Osteocyte (in vitro differentiated cells): ENCODE measurements at regions not wholly inside any gene's neighbourhood (a gene's known extent, or its start where the extent isn't known, plus 50 kb on each side); places are given as distances from the start of the nearest gene placed in this dataset.

Experiments
- DNase-seq: peaks from one replicate; pipeline ENCODE4 v3.0.0; 2021; ENCODE audit warnings: mixed read lengths; ENCODE audit not compliant: unreplicated experiment; ENCODE audit errors: extremely low spot score
- H3K27ac Mint-ChIP-seq: one replicate; pipeline ENCODE4 v1.8.0; 2021; ENCODE audit warnings: mild to moderate bottlenecking, mixed read lengths; ENCODE audit not compliant: unreplicated experiment
- H3K27me3 Mint-ChIP-seq: one replicate; pipeline ENCODE4 v1.8.0; 2021; ENCODE audit warnings: mixed read lengths; ENCODE audit not compliant: unreplicated experiment
- H3K36me3 Mint-ChIP-seq: one replicate; pipeline ENCODE4 v1.8.0; 2021; ENCODE audit warnings: mixed read lengths; ENCODE audit not compliant: unreplicated experiment
- H3K4me1 Mint-ChIP-seq: one replicate; pipeline ENCODE4 v1.8.0; 2021; ENCODE audit warnings: mixed read lengths; ENCODE audit not compliant: unreplicated experiment
- H3K4me3 Mint-ChIP-seq: one replicate; pipeline ENCODE4 v1.8.0; 2021; ENCODE audit warnings: mild to moderate bottlenecking, moderate library complexity, mixed read lengths; ENCODE audit not compliant: unreplicated experiment
- H3K9me3 Mint-ChIP-seq: one replicate; pipeline ENCODE4 v1.8.0; 2021; ENCODE audit warnings: mixed read lengths; ENCODE audit not compliant: unreplicated experiment
- TF ChIP-seq, protein P1 (sequence below): fragments of 200-600 bp; sonication (generic); IDR thresholded peaks from 2 replicates; pipeline ENCODE4 v1.5.0; 2021; ENCODE audit warnings: antibody characterized with exemption, mild to moderate bottlenecking, moderate library complexity

DNA sequence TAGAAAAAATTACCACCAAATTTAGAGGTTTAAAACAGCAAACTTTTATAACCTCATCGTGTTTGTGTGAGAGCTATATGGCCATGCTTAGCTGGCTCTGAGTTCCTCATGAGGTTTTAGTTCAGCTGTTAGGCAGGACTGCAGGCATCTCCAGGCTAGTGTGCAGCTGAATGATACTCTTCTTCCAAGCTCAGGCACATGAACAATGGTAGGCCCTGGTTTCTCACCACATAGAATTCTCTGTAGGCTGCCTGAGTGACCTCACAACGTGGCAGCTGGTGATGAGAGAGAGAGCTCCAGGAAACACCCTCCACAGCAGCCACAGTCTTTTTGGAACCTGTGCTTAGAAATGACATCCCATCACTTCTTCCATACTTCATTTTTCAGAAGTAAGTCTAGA is 540.6 kb upstream of the MIR17HG start:
- Mint-ChIP-seq H3K4me1 (no peaks in the 10 kb centered on the region), H3K4me3 (no peak overlapping the region), H3K27me3 (no peaks in the 10 kb centered on the region), H3K36me3 (no peaks in the 10 kb centered on the region), H3K27ac (no peak overlapping the region), H3K9me3 (no peaks in the 10 kb centered on the region)
- no peak for DNase-seq
- TF ChIP-seq, protein P1, sequence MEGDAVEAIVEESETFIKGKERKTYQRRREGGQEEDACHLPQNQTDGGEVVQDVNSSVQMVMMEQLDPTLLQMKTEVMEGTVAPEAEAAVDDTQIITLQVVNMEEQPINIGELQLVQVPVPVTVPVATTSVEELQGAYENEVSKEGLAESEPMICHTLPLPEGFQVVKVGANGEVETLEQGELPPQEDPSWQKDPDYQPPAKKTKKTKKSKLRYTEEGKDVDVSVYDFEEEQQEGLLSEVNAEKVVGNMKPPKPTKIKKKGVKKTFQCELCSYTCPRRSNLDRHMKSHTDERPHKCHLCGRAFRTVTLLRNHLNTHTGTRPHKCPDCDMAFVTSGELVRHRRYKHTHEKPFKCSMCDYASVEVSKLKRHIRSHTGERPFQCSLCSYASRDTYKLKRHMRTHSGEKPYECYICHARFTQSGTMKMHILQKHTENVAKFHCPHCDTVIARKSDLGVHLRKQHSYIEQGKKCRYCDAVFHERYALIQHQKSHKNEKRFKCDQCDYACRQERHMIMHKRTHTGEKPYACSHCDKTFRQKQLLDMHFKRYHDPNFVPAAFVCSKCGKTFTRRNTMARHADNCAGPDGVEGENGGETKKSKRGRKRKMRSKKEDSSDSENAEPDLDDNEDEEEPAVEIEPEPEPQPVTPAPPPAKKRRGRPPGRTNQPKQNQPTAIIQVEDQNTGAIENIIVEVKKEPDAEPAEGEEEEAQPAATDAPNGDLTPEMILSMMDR, result no peak

DNA sequence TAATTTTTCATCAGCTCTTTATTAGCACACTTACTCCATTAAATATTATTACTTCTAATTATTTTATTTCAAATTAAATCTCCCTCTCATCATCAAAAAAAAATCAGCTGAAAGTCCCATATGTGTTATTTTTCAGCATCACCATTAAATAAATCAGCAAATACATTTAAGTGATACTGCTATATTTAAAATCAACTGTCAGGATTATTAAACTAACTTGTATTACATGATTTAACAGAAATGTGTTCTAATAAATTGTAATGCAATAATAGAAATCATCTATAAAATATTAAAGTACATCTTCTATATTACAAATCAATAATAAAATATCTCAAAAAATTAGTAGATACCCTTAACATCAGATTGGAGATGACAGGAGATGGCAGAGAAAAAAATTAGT is 538.6 kb upstream of the MIR17HG start:
- no peaks in the 10 kb centered on the region for H3K36me3 Mint-ChIP-seq
- DNase-seq, result no peak
- H3K4me1 Mint-ChIP-seq, result no peaks in the 10 kb centered on the region
- H3K4me3 Mint-ChIP-seq, result no peak overlapping the region
- no peak overlapping the region for H3K27ac Mint-ChIP-seq
- no peaks in the 10 kb centered on the region for H3K9me3 Mint-ChIP-seq
- no peaks in the 10 kb centered on the region for H3K27me3 Mint-ChIP-seq
- TF ChIP-seq, protein P1, result no peak

DNA sequence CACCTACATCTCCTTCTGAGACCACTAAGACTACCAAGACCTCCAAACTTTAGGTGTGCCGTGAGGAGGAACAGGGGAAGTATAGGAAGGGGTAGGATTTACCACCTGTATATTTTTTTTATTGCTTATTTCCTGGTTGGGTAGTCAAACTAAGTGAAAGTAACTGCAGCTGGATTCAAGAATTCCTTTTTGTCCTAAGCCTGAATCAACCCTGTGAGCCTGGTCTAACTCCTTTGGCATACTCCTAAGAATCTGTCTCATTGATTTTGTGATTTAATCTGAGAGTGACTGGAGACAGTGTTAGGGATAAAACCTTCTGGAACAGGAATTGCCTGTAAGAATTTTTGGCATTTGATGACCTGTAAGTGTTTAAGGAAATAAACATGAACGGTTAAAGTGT is 523.5 kb upstream of the MIR17HG start:
- Mint-ChIP-seq H3K9me3 (no peaks in the 10 kb centered on the region), H3K4me1 (no peaks in the 10 kb centered on the region), H3K27ac (no peak overlapping the region), H3K27me3 (no peaks in the 10 kb centered on the region), H3K36me3 (no peaks in the 10 kb centered on the region), H3K4me3 (no peak overlapping the region)
- TF ChIP-seq, protein P1, result no peak
- no peak for DNase-seq

DNA sequence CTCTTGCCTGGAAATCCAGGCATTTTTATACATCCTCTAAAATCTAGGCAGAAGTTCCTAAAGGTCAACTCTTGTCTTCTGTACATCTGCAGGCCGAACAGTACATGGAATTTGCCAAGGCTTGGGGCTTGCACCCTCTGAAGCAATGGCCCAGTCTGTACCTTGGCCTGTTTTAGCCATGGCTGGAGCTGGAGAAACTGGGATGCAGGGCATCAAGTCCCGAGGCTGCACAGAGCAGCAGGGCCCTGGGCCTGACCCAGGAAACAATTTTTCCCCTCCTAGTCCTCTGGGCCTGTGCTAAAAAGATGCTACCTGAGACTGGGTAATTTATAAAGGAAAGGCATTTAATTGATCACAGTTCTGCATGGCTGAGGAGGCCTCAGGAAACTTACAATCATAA is 520.8 kb upstream of the MIR17HG start:
- Mint-ChIP-seq H3K27me3 (no peaks in the 10 kb centered on the region), H3K36me3 (no peaks in the 10 kb centered on the region), H3K27ac (no peak overlapping the region), H3K9me3 (no peaks in the 10 kb centered on the region), H3K4me3 (no peak overlapping the region), H3K4me1 (no peaks in the 10 kb centered on the region)
- TF ChIP-seq, protein P1, result no peak
- no peak for DNase-seq

DNA sequence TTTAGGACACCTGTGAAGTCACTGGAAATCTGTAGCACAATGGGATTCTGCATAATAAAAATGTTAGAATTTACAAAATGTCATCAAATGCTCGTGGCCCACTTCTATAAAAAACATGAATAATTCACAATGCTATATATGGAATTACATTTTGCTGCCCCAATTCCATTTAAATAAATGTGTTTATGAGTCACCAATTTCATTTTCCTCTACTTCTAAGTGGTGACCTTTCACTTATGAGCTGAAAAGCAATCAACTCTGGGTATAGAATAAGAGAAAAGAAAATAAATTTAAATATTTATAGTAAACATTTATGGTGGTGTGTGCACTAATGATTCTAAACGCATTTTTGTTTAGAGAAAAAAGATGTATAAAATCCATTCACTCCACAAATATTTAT is 516.7 kb upstream of the MIR17HG start:
- Mint-ChIP-seq H3K27ac (no peak overlapping the region), H3K36me3 (no peaks in the 10 kb centered on the region), H3K27me3 (no peaks in the 10 kb centered on the region), H3K4me3 (no peak overlapping the region), H3K4me1 (no peaks in the 10 kb centered on the region), H3K9me3 (no peaks in the 10 kb centered on the region)
- TF ChIP-seq, protein P1, result no peak
- no peak for DNase-seq
